ENCODE measurements at regions not wholly inside any gene's neighbourhood (a gene's known extent, or its start where the extent isn't known, plus 50 kb on each side); places are given as distances from the start of the nearest gene placed in this dataset.

- no peak for DNase-seq
Observed at GRCh38 chr13:106232681-106233080, 302.8 kb downstream of the EFNB2 start.

DNA sequence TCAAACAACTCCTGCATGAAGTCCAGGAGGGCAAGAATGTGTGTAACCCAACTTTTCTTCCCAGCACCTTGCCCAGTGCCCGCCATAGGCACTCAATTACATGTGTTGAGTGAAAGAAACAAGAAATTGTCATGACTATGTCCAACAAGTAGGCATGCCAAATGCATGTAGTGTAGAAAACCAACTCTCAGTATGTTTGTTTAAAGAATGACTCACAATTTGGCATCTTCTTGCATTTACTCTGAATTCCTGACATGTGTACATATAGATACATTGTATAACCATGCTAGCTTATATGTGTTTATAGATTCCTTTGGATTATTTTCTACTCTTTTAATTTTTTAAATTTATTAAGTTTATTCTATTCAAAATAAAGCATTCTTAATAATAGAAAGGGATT is 305.0 kb downstream of the EFNB2 start:
- DNase-seq, result peak; percentile 54

DNA sequence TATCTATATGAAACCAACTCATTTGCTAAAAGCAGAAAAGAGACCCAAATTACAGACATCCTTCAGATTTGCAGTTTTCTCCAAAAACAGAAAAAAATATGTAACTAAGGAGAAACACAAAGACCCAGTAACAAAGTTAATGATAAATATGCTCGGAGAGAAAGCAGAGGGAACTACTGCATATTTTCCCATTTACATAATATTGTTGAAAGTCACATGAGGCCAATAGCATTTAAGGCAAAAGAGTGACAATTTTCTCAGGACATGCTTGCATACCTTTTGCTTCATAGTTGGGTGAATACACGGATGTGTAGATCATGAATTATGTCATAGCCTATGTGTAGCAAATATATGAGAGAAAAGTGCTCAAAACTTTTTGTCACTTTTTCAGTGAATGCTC is 310.3 kb downstream of the EFNB2 start:
- DNase-seq, result no peak

GRCh38 chr13:106220211-106220610 is 315.3 kb downstream of the EFNB2 start:
- DNase-seq, result no peak

DNA sequence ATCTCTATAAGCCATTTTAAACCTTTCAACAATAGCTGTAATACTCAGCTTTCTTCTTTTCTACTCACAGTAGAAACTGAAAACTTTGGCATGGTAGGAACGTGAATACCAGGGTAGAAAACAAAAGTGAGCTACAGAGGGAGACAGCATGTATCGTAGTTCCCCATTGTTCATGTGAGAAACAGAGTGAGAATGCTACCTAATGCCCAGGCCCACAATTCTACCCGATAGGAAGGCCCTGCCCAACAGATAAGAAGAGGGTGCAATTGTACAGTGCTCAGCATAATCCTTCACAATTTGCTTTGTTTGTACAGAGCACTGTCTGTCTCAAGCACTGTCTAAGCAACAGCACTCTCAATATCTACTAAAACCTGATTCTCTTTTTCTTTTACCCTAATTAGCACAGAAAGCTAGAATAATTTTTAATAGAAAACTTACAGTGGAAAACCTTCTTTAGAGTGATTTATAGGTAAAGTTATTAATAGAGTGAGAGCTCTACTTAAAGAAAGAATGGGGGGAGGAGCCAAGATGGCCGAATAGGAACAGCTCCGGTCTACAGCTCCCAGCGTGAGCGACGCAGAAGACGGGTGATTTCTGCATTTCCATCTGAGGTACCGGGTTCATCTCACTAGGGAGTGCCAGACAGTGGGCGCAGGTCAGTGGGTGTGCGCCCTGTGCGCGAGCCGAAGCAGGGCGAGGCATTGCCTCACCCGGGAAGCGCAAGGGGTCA is 322.3 kb downstream of the EFNB2 start:
- DNase-seq, result no peak

GRCh38 chr13:106212386-106213010 is 323.0 kb downstream of the EFNB2 start:
- no peak for DNase-seq

DNA sequence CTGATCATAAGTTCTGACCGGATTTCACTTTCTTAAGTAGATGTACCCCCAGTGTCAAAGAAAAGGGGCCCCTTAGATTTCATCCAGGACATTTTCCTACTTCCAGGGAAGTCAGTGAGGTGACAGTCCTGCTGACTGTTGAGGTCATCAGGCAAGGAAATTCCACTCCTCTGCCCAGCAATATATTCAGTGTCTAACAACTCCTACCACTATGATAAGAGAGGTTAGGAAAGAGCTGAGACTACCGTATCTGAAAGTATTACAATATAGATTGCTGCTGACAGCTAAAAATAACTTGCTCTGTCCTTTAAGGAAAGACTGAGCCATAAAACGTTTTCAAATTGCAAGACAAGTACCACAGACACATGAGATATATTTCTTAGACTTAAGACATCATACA is 325.1 kb downstream of the EFNB2 start:
- DNase-seq, result peak; percentile 48

GRCh38 chr13:106205871-106206270 is 329.6 kb downstream of the EFNB2 start:
- no peak for DNase-seq

GRCh38 chr13:106197496-106197895 is 338.0 kb downstream of the EFNB2 start:
- DNase-seq, result no peak

- no peak for DNase-seq
Observed at GRCh38 chr13:106187501-106188095, 347.9 kb downstream of the EFNB2 start.

- no peak for DNase-seq
Observed at GRCh38 chr13:106187101-106187500, 348.4 kb downstream of the EFNB2 start.

GRCh38 chr13:106186366-106187030 is 349.0 kb downstream of the EFNB2 start:
- peak; percentile 31 for DNase-seq

DNA sequence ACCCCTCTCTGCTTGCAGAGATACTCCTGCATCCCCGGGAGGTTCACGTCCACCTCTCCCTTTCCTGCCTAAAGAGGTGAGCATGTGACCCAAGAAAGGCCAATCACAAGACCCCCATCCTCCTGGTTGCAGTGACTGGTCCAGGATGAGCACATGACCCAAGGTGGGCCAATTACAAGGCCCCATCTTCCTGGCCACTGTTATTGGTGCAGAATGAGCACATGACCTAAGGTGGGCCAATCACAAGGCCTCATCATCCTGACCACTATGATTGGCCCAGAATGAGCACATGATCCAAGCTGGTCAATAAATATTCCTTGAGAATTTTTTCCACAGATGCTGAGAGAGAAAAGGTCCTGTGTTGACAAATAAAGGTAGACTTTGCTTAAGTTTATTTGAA is 350.7 kb downstream of the EFNB2 start:
- no peak for DNase-seq

GRCh38 chr13:106183410-106184065 is 351.9 kb downstream of the EFNB2 start:
- no peak for DNase-seq

- peak; percentile 90 for DNase-seq
Observed at GRCh38 chr13:106182404-106182803, 353.1 kb downstream of the EFNB2 start.

- DNase-seq, result no peak
Observed at GRCh38 chr13:106178816-106179215, 356.6 kb downstream of the EFNB2 start.

DNA sequence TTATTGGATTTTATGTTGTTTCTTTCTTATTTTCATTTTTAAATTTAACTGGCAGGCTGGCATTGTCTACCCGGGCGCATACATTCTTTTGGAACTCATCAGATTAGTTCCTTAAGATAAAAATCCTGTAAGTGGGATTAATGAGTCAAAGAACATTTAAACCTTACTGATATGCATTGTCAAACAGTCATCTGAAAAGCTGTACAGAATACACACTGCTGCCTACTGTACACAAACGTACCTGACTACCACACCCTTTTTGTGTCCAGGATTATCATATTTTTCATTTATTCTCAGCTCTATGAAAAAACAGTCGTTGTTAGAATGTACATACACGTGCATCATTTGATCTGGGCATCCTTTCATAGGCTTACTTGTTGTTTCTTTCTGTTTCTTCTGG is 358.3 kb downstream of the EFNB2 start:
- no peak for DNase-seq

DNA sequence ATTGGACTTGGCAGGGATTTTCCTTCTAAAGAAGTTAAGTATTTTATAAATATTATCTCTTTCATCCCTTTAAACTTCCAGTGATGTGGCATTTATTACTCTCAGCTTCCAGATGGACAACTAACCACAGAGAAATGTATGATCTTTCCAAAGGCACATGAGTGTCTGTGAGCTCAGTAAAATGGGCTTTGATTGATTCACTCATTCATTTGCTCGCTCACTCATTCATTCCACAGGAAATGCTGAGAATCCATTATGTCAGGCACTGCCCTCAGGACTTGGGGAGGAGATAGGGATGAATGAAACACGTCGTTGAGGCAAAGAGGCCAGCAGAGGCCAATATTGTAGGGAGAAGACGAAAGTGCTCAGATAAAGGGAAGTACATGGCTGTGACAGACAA is 359.3 kb downstream of the EFNB2 start:
- DNase-seq, result peak; percentile 60

GRCh38 chr13:106173891-106174610 is 361.4 kb downstream of the EFNB2 start:
- no peak for DNase-seq

DNA sequence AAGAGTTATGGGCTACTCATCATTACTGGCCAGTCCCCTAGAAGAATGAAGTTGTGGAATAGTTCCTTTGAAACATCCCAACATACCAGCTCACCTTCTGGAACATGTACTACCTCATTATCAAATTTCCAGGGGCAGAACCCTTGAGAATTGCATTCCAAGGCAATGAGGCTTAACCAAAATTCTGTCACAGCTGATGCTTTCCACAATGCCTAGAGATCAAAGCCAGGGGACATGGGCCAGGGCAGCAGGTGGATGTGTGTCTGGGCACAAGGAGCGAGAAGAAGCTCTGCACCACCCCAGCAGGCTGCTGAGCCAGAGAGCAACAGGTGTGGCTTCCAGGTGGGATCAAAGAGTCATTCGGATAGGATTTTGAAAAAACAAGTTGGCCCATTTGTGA is 362.1 kb downstream of the EFNB2 start:
- no peak for DNase-seq

GRCh38 chr13:106172176-106172905 is 363.1 kb downstream of the EFNB2 start:
- DNase-seq, result no peak

- no peak for DNase-seq
Observed at GRCh38 chr13:106163426-106163825, 372.0 kb downstream of the EFNB2 start.
